SK-N-MC (cell line): ENCODE measurements at regions not wholly inside any gene's neighbourhood (a gene's known extent, or its start where the extent isn't known, plus 50 kb on each side); places are given as distances from the start of the nearest gene placed in this dataset.
"Not testable (repeated sequence)": the region's sequence is repeated elsewhere in the genome, so short reads cannot be mapped to it uniquely, and the experiment has no call there.

Experiments
- EZH2 ChIP-seq: fragments of 200-600 bp; sonication (generic); IDR thresholded peaks from one replicate; pipeline ENCODE4 v1.6.1; 2017; ENCODE audit warnings: antibody characterized with exemption
- FOXP2 ChIP-seq: optimal IDR thresholded peaks from 2 replicates; pipeline ENCODE3; 2011; ENCODE audit warnings: mild to moderate bottlenecking, moderate library complexity; ENCODE audit not compliant: insufficient read depth; ENCODE audit errors: extremely low read length, control extremely low read depth
- POLR2AphosphoS5 ChIP-seq: IDR thresholded peaks from 2 replicates; pipeline ENCODE4 v1.6.1; 2012; ENCODE audit warnings: mild to moderate bottlenecking, low read depth, low read length, borderline replicate concordance

DNA sequence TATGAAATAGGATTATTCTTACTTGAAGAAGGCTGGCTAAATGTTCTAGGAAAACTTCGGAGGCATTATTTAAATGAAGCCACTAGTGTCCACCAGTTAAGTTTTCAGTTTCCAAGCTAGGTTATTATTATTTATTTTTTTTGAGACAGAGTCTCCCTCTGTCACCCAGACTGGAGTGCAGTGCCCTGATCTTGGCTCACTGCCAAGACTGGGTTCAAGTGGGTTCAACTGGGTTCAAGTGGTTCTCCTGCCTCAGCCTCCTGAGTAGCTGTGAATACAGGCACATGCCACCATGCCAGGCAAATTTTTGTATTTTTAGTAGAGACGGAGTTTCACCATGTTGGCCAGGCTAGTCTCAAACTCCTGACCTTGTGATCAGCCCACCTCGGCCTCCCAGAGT, 2155.6 kb downstream of the NCAM2 start:
- not testable (repeated sequence) for TF ChIP-seq POLR2AphosphoS5, EZH2, FOXP2
